Liver (tissue), 8 donors: ENCODE measurements at regions not wholly inside any gene's neighbourhood (a gene's known extent, or its start where the extent isn't known, plus 50 kb on each side); places are given as distances from the start of the nearest gene placed in this dataset.

ENCODE experiments used
- DNase-seq: peaks from one replicate; pipeline ENCODE4 v3.0.0-alpha.2; 2017; ENCODE audit warnings: low spot score
- H3K27ac ChIP-seq, 2 donors: one replicate each; pipeline ENCODE4 v1.7.0; 2013; ENCODE audit warnings: inconsistent platforms in 2 of 2, low read length in 2 of 2, control low read depth in 1 of 2, low read depth in 1 of 2, mild to moderate bottlenecking in 1 of 2
- H3K27me3 ChIP-seq, 4 donors: one replicate each; pipeline versions ENCODE4 v1.6.1 to v1.7.0; 2013; ENCODE audit warnings: low read length in 3 of 4, inconsistent platforms in 1 of 4, mild to moderate bottlenecking in 1 of 4, moderate library complexity in 1 of 4; ENCODE audit not compliant: control insufficient read depth in 4 of 4, insufficient read depth in 4 of 4
- H3K36me3 ChIP-seq, 4 donors: one replicate each; pipeline versions ENCODE4 v1.6.1 to v1.7.0; 2013; ENCODE audit warnings: low read length in 3 of 4, mild to moderate bottlenecking in 3 of 4, low read depth in 1 of 4, moderate library complexity in 1 of 4; ENCODE audit not compliant: control insufficient read depth in 4 of 4, insufficient read depth in 3 of 4
- H3K4me1 ChIP-seq, 4 donors: one replicate each; pipeline versions ENCODE4 v1.6.1 to v1.7.0; 2013; ENCODE audit warnings: low read length in 3 of 4, mild to moderate bottlenecking in 3 of 4, moderate library complexity in 1 of 4; ENCODE audit not compliant: control insufficient read depth in 4 of 4, insufficient read depth in 4 of 4
- H3K4me3 ChIP-seq, 3 donors: one replicate each; pipeline versions ENCODE4 v1.6.1 to v1.7.0; 2013; ENCODE audit warnings: low read length in 3 of 3, control low read depth in 1 of 3, low read depth in 1 of 3, mild to moderate bottlenecking in 1 of 3
- H3K9ac ChIP-seq, 2 donors: one replicate each; pipeline ENCODE4 v1.7.0; 2013; ENCODE audit warnings: low read length in 2 of 2, mild to moderate bottlenecking in 2 of 2, moderate library complexity in 2 of 2, control low read depth in 1 of 2, low read depth in 1 of 2
- H3K9me3 ChIP-seq, 4 donors: one replicate each; pipeline versions ENCODE4 v1.6.1 to v1.7.0; 2013; ENCODE audit warnings: low read length in 3 of 4; ENCODE audit not compliant: control insufficient read depth in 4 of 4
- EGR1 ChIP-seq, 2 donors: IDR thresholded peaks; 2 replicates each; pipeline ENCODE4 v1.6.1; 2016 to 2018; ENCODE audit warnings: antibody characterized with exemption in 2 of 2, low read depth in 2 of 2
- FOXA1 ChIP-seq: IDR thresholded peaks from 2 replicates; pipeline ENCODE4 v1.6.1; 2016; ENCODE audit warnings: antibody characterized with exemption
- FOXA2 ChIP-seq: IDR thresholded peaks from 2 replicates; pipeline ENCODE4 v1.6.1; 2016; ENCODE audit warnings: antibody characterized with exemption
- GABPA ChIP-seq, 2 donors: IDR thresholded peaks in 1 of 2; conservative IDR thresholded peaks in 1 of 2; 2 replicates each; pipeline ENCODE4 v1.6.1; 2016; ENCODE audit warnings: antibody characterized with exemption in 2 of 2, mild to moderate bottlenecking in 1 of 2, moderate library complexity in 1 of 2
- HNF4A ChIP-seq, 2 donors: conservative IDR thresholded peaks; 2 replicates each; pipeline ENCODE4 v1.6.1; 2016; ENCODE audit warnings: antibody characterized with exemption in 2 of 2, mild to moderate bottlenecking in 2 of 2
- HNF4G ChIP-seq: IDR thresholded peaks from 2 replicates; pipeline ENCODE4 v1.6.1; 2016; ENCODE audit warnings: antibody characterized with exemption
- JUND ChIP-seq, 2 donors: IDR thresholded peaks; 2 replicates each; pipeline ENCODE4 v1.6.1; 2016; ENCODE audit warnings: antibody characterized with exemption in 2 of 2
- NR2F2 ChIP-seq: IDR thresholded peaks from 2 replicates; pipeline ENCODE4 v1.6.1; 2016; ENCODE audit warnings: antibody characterized with exemption
- RAD21 ChIP-seq, 2 donors: IDR thresholded peaks; 2 replicates each; pipeline ENCODE4 v1.6.1; 2016; ENCODE audit warnings: antibody characterized with exemption in 2 of 2, mild to moderate bottlenecking in 2 of 2
- REST ChIP-seq: IDR thresholded peaks from 2 replicates; pipeline ENCODE4 v1.6.1; 2016; ENCODE audit warnings: antibody characterized with exemption, mild to moderate bottlenecking
- RXRA ChIP-seq, 2 donors: IDR thresholded peaks; 2 replicates each; pipeline ENCODE4 v1.6.1; 2017 to 2018; ENCODE audit warnings: antibody characterized with exemption in 2 of 2, mild to moderate bottlenecking in 1 of 2
- SP1 ChIP-seq: IDR thresholded peaks from 2 replicates; pipeline ENCODE4 v1.6.1; 2018; ENCODE audit warnings: antibody characterized with exemption, mild to moderate bottlenecking
- TAF1 ChIP-seq: conservative IDR thresholded peaks from 2 replicates; pipeline ENCODE4 v1.6.1; 2016; ENCODE audit warnings: antibody characterized with exemption, mild to moderate bottlenecking
- YY1 ChIP-seq: IDR thresholded peaks from 2 replicates; pipeline ENCODE4 v1.6.1; 2016; ENCODE audit warnings: antibody characterized with exemption, mild to moderate bottlenecking
- WGBS: extraction: QIAGEN DNeasy Blood & Tissue Kit; methylation state at CpG from one replicate; pipeline ENCODE4 v1.1.7; 2013; 5-methylcytosine and 5-hydroxymethylcytosine counted together
- TF ChIP-seq, protein P1 (sequence below): IDR thresholded peaks from 2 replicates; pipeline ENCODE4 v1.6.1; 2016; ENCODE audit warnings: antibody characterized with exemption
- TF ChIP-seq, protein P2 (sequence below): IDR thresholded peaks from 2 replicates; pipeline ENCODE4 v1.6.1; 2016; ENCODE audit warnings: antibody characterized with exemption
- TF ChIP-seq, protein P3 (sequence below): fragments of 150-350 bp; IDR thresholded peaks from 2 replicates; pipeline ENCODE4 v1.5.1; 2017; ENCODE audit warnings: improper control_type of control experiment, low read depth, low read length; ENCODE audit not compliant: missing input control
- TF ChIP-seq, protein P4 (sequence below): IDR thresholded peaks from 2 replicates; pipeline ENCODE4 v1.6.1; 2016; ENCODE audit warnings: antibody characterized with exemption
- donor health status: healthy.
- donor health status: healthy.
- donor health status: healthy.
- donor health status: healthy.
- donor health status: healthy.

DNA sequence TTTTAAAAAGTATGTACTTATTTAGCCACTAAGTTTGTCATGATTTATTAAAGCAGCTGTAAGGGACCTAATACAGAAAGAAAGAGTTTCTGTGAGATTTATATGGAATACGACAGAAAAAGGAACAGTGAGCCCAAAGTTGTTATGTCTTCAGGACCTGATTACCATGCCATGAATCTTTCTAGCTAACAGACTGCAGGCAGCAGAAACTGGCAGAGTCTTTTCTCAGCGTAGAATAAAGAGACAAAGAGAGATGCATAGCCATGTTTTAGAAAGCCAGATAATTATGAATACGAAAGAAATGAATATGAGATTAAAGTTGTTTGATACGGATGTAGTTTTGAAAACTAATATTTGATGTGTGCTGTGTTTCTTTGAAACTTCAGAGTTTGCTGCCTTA, 624.1 kb upstream of the ADGRB3 start:
- no peaks in the 10 kb centered on the region for H3K36me3 ChIP-seq
- no peak overlapping the region for H3K4me3 ChIP-seq
- 79% methylated on average over 4 of the region's 4 CpGs for WGBS
- TF ChIP-seq YY1 (no peak), FOXA2 (no peak), SP1 (no peak), HNF4A (conservative IDR thresholded peaks at IDR 0.05) (no peak), RAD21 (IDR thresholded peaks at IDR 0.05) (no peak), TAF1 (no peak), JUND (IDR thresholded peaks at IDR 0.05) (no peak), EGR1 (IDR thresholded peaks at IDR 0.05; ENCODE audit: low read depth in 2 of 2) (no peak), HNF4G (no peak), NR2F2 (no peak), FOXA1 (no peak), REST (no peak), GABPA (IDR thresholded peaks at IDR 0.05 in 1 of 2, conservative IDR thresholded peaks at IDR 0.05 in 1 of 2) (no peak)
- TF ChIP-seq, protein P1, sequence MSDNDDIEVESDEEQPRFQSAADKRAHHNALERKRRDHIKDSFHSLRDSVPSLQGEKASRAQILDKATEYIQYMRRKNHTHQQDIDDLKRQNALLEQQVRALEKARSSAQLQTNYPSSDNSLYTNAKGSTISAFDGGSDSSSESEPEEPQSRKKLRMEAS = no peak
- TF ChIP-seq, protein P2, sequence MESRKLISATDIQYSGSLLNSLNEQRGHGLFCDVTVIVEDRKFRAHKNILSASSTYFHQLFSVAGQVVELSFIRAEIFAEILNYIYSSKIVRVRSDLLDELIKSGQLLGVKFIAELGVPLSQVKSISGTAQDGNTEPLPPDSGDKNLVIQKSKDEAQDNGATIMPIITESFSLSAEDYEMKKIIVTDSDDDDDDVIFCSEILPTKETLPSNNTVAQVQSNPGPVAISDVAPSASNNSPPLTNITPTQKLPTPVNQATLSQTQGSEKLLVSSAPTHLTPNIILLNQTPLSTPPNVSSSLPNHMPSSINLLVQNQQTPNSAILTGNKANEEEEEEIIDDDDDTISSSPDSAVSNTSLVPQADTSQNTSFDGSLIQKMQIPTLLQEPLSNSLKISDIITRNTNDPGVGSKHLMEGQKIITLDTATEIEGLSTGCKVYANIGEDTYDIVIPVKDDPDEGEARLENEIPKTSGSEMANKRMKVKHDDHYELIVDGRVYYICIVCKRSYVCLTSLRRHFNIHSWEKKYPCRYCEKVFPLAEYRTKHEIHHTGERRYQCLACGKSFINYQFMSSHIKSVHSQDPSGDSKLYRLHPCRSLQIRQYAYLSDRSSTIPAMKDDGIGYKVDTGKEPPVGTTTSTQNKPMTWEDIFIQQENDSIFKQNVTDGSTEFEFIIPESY = no peak
- TF ChIP-seq, protein P3, sequence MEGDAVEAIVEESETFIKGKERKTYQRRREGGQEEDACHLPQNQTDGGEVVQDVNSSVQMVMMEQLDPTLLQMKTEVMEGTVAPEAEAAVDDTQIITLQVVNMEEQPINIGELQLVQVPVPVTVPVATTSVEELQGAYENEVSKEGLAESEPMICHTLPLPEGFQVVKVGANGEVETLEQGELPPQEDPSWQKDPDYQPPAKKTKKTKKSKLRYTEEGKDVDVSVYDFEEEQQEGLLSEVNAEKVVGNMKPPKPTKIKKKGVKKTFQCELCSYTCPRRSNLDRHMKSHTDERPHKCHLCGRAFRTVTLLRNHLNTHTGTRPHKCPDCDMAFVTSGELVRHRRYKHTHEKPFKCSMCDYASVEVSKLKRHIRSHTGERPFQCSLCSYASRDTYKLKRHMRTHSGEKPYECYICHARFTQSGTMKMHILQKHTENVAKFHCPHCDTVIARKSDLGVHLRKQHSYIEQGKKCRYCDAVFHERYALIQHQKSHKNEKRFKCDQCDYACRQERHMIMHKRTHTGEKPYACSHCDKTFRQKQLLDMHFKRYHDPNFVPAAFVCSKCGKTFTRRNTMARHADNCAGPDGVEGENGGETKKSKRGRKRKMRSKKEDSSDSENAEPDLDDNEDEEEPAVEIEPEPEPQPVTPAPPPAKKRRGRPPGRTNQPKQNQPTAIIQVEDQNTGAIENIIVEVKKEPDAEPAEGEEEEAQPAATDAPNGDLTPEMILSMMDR = no peak
- TF ChIP-seq, protein P4, sequence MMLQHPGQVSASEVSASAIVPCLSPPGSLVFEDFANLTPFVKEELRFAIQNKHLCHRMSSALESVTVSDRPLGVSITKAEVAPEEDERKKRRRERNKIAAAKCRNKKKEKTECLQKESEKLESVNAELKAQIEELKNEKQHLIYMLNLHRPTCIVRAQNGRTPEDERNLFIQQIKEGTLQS = no peak
- DNase-seq = no peak
- no peaks in the 10 kb centered on the region for H3K27me3 ChIP-seq
- no peaks in the 10 kb centered on the region for H3K4me1 ChIP-seq
- H3K9me3 ChIP-seq = no peaks in the 10 kb centered on the region
- no peak overlapping the region for H3K27ac ChIP-seq
- H3K9ac ChIP-seq = no peak overlapping the region

DNA sequence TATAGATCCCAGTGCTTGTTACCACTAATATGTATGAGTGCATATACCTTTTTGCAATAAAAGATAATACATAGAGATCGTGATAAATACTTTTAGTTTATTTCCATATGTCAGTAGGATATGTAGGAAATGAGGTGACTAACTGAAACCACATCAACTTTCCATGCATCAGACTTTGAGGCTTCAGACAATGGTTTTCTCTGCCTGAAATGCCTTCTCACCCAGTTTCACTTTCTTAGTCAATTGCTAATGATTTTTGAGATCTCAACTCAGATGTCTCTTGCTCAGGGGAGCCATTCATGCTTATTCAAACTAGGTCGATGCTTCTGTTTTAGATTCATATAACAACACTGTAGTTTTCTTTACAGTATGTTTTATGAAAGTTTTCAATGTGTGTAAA, 626.6 kb upstream of the ADGRB3 start:
- Histone ChIP-seq H3K27ac (no peak overlapping the region), H3K36me3 (no peaks in the 10 kb centered on the region), H3K9me3 (no peaks in the 10 kb centered on the region), H3K9ac (no peak overlapping the region), H3K4me1 (no peaks in the 10 kb centered on the region), H3K27me3 (no peaks in the 10 kb centered on the region), H3K4me3 (no peak overlapping the region)
- no peak for TF ChIP-seq FOXA1
- TF ChIP-seq TAF1 = no peak
- no peak for TF ChIP-seq JUND (IDR thresholded peaks at IDR 0.05)
- TF ChIP-seq HNF4A (conservative IDR thresholded peaks at IDR 0.05) = no peak
- TF ChIP-seq, protein P4 = no peak
- TF ChIP-seq EGR1 (IDR thresholded peaks at IDR 0.05; ENCODE audit: low read depth in 2 of 2) = no peak
- no peak for TF ChIP-seq FOXA2
- no peak for TF ChIP-seq NR2F2
- TF ChIP-seq SP1 = no peak
- TF ChIP-seq YY1 = no peak
- TF ChIP-seq HNF4G = no peak
- TF ChIP-seq RXRA (IDR thresholded peaks at IDR 0.05) = no peak
- no peak for TF ChIP-seq REST
- TF ChIP-seq, protein P2 = no peak
- 53% methylated on average over 2 of the region's 2 CpGs for WGBS
- DNase-seq = no peak
